PC-3 (cell line): ENCODE measurements at regions not wholly inside any gene's neighbourhood (a gene's known extent, or its start where the extent isn't known, plus 50 kb on each side); places are given as distances from the start of the nearest gene placed in this dataset.

Experiments
- ATAC-seq: fragments of 200-7000 bp; cut with Tn5 transposase; 2 replicates; pipeline ENCODE4 v1.9.1; 2020; ENCODE audit warnings: mild to moderate bottlenecking, moderate library complexity
- BruUV-seq: library from RNA; stranded (reverse); fragments of 400-500 nt; replicated peaks from 2 replicates; lab custom pipeline; 2021; lab: Mats Ljungman, UMichigan
- CTCF ChIA-PET: fragments of 300-600 bp; sonication (Branson Sonifier 250); formaldehyde crosslinking; loops from one replicate; lab custom pipeline; 2022; ENCODE audit warnings: antibody characterized with exemption; lab: Charles Lee
- POLR2A ChIA-PET: fragments of 300-600 bp; sonication (Branson Sonifier 250); formaldehyde crosslinking; loops from one replicate; lab custom pipeline; 2022; ENCODE audit warnings: antibody characterized with exemption; ENCODE audit not compliant: unreplicated experiment; lab: Charles Lee
- DNase-seq: peaks from one replicate; pipeline ENCODE4 v3.0.0-alpha.2; 2015
- H2AFZ ChIP-seq: fragments of 300-600 bp; sonication (generic); 2 replicates; pipeline ENCODE4 v1.6.0; 2016; ENCODE audit warnings: antibody characterized with exemption, low read length
- H3F3A ChIP-seq: fragments of 300-600 bp; sonication (generic); one replicate; pipeline ENCODE4 v1.6.0; 2017; ENCODE audit warnings: antibody characterized with exemption, low read length, control low read depth, mild to moderate bottlenecking; ENCODE audit not compliant: unreplicated experiment
- H3K27ac ChIP-seq: fragments of 300-600 bp; sonication (generic); 2 replicates; pipeline ENCODE4 v1.5.1; 2016; ENCODE audit warnings: mild to moderate bottlenecking, low read length
- H3K27me3 ChIP-seq: fragments of 300-600 bp; sonication (generic); 2 replicates; pipeline ENCODE4 v1.6.1; 2016; ENCODE audit warnings: low read length, mixed read lengths
- H3K36me3 ChIP-seq: fragments of 300-600 bp; sonication (generic); 2 replicates; pipeline ENCODE4 v1.6.1; 2016; ENCODE audit warnings: low read depth, mixed run types, low read length, mixed read lengths
- H3K4me1 ChIP-seq: fragments of 300-600 bp; sonication (generic); 2 replicates; pipeline ENCODE4 v1.5.1; 2016; ENCODE audit warnings: low read length; ENCODE audit not compliant: insufficient read depth
- H3K4me2 ChIP-seq: fragments of 300-600 bp; sonication (generic); 2 replicates; pipeline ENCODE4 v1.6.0; 2016; ENCODE audit warnings: low read length
- H3K4me3 ChIP-seq: fragments of 300-600 bp; sonication (generic); 2 replicates; pipeline ENCODE4 v1.5.1; 2016; ENCODE audit warnings: mild to moderate bottlenecking, low read length, mixed read lengths
- H3K79me2 ChIP-seq: fragments of 300-600 bp; sonication (generic); 2 replicates; pipeline ENCODE4 v1.6.1; 2017; ENCODE audit warnings: low read length, mixed read lengths
- H3K9ac ChIP-seq: fragments of 300-600 bp; sonication (generic); 2 replicates; pipeline ENCODE4 v1.6.0; 2016; ENCODE audit warnings: mild to moderate bottlenecking, low read length
- H3K9me2 ChIP-seq: fragments of 300-600 bp; sonication (generic); replicated peaks from 2 replicates; pipeline ENCODE4 v1.6.1; 2016; ENCODE audit warnings: mixed run types, low read length, mixed read lengths
- H3K9me3 ChIP-seq: fragments of 300-600 bp; sonication (generic); 2 replicates; pipeline ENCODE4 v1.6.1; 2016; ENCODE audit warnings: low read length, mixed read lengths
- H4K20me1 ChIP-seq: fragments of 300-600 bp; sonication (generic); 2 replicates; pipeline ENCODE4 v1.6.1; 2016; ENCODE audit warnings: low read length, mixed read lengths
- CTCF ChIP-seq: fragments of 300-600 bp; sonication (generic); conservative IDR thresholded peaks from 2 replicates; pipeline ENCODE4 v1.5.1; 2017; ENCODE audit warnings: antibody characterized with exemption, low read depth, mild to moderate bottlenecking, low read length
- EZH2 ChIP-seq: fragments of 300-600 bp; sonication (generic); IDR thresholded peaks from one replicate; pipeline ENCODE4 v1.6.1; 2017; ENCODE audit warnings: antibody characterized with exemption, mild to moderate bottlenecking, low read length; ENCODE audit not compliant: unreplicated experiment
- EZH2phosphoT487 ChIP-seq: fragments of 300-600 bp; sonication (generic); IDR thresholded peaks from 2 replicates; pipeline ENCODE4 v1.6.1; 2018; ENCODE audit warnings: mild to moderate bottlenecking, antibody characterized with exemption, low read length, borderline replicate concordance
- intact Hi-C: fragments of 100-400 bp; cut with micrococcal nuclease; formaldehyde crosslinking; loops from 2 replicates; pipeline ENCODE4 v1.9.0; 2023

- no TSS peak for BruUV-seq
- Histone ChIP-seq H3K4me1 (peaks cover 29% of the 10 kb centered on the region), H3K79me2 (no peaks in the 10 kb centered on the region), H3K9me2 (no peaks in the 10 kb centered on the region), H3K4me2 (peak overlapping the region; percentile 63), H3K9me3 (no peaks in the 10 kb centered on the region), H3K36me3 (no peaks in the 10 kb centered on the region), H3K27ac (peak overlapping the region; percentile 39), H3K4me3 (no peak overlapping the region), H3F3A (peaks cover 7% of the 10 kb centered on the region), H3K27me3 (no peaks in the 10 kb centered on the region), H3K9ac (no peak overlapping the region), H4K20me1 (no peaks in the 10 kb centered on the region), H2AFZ (no peak overlapping the region)
- DNase-seq = peak; percentile 15
- ATAC-seq = no peak
- intact Hi-C loops = loop anchor here (2.0 to 5.0 kb wide), 2 partner anchors 74 to 220 kb away; partner anchors contain the start of gene CRPPA
- ChIA-PET POLR2A (interaction anchor here (0.6 to 0.7 kb wide), 2 partner anchors 75 to 456 kb away, joined by 3 to 7 read pairs; no protein-coding TSS in a partner anchor), CTCF (interaction anchor here (0.6 kb wide), 1 partner anchor 269 kb away, joined by 3 read pairs; no protein-coding TSS in a partner anchor)
- no peak for TF ChIP-seq EZH2
- TF ChIP-seq EZH2phosphoT487 = no peak
- no peak for TF ChIP-seq CTCF
Observed at GRCh38 chr7:16347066-16347826, 74.1 kb downstream of the CRPPA start.

GRCh38 chr7:16345979-16346958 is 75.1 kb downstream of the CRPPA start:
- no peaks in the 10 kb centered on the region for H3K9me3 ChIP-seq
- no peaks in the 10 kb centered on the region for H3K27me3 ChIP-seq
- peaks cover 29% of the 10 kb centered on the region for H3K4me1 ChIP-seq
- no TSS peak for BruUV-seq
- peaks cover 7% of the 10 kb centered on the region for H3F3A ChIP-seq
- intact Hi-C loops = loop anchor here (1.0 to 5.0 kb wide), 4 partner anchors 27 to 219 kb away; partner anchors contain the start of gene CRPPA
- ChIA-PET CTCF (no interaction called here), POLR2A (interaction anchor here (0.6 to 0.8 kb wide), 4 partner anchors 74 to 455 kb away, joined by 3 to 7 read pairs (median 4); partner anchors contain the start of gene CRPPA)
- ATAC-seq = peak; percentile 91
- no peaks in the 10 kb centered on the region for H4K20me1 ChIP-seq
- peak; percentile 88 for DNase-seq
- H3K9me2 ChIP-seq = no peaks in the 10 kb centered on the region
- H3K27ac ChIP-seq = peak overlapping the region; percentile 39
- H3K9ac ChIP-seq = no peak overlapping the region
- H3K36me3 ChIP-seq = no peaks in the 10 kb centered on the region
- no peak for TF ChIP-seq CTCF
- no peak for TF ChIP-seq EZH2
- no peak for TF ChIP-seq EZH2phosphoT487
- no peak overlapping the region for H2AFZ ChIP-seq
- peak overlapping the region; percentile 63 for H3K4me2 ChIP-seq
- H3K4me3 ChIP-seq = no peak overlapping the region; the same call in 1 of the 2 replicates
- H3K79me2 ChIP-seq = no peaks in the 10 kb centered on the region
